ENCODE measurements at regions not wholly inside any gene's neighbourhood (a gene's known extent, or its start where the extent isn't known, plus 50 kb on each side); places are given as distances from the start of the nearest gene placed in this dataset.

- TF ChIP-seq, protein P1, sequence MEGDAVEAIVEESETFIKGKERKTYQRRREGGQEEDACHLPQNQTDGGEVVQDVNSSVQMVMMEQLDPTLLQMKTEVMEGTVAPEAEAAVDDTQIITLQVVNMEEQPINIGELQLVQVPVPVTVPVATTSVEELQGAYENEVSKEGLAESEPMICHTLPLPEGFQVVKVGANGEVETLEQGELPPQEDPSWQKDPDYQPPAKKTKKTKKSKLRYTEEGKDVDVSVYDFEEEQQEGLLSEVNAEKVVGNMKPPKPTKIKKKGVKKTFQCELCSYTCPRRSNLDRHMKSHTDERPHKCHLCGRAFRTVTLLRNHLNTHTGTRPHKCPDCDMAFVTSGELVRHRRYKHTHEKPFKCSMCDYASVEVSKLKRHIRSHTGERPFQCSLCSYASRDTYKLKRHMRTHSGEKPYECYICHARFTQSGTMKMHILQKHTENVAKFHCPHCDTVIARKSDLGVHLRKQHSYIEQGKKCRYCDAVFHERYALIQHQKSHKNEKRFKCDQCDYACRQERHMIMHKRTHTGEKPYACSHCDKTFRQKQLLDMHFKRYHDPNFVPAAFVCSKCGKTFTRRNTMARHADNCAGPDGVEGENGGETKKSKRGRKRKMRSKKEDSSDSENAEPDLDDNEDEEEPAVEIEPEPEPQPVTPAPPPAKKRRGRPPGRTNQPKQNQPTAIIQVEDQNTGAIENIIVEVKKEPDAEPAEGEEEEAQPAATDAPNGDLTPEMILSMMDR (optimal IDR thresholded peaks at IDR 0.05 in 1 of 3, IDR thresholded peaks at IDR 0.05 in 1 of 3, conservative IDR thresholded peaks at IDR 0.05 in 1 of 3; ENCODE audit: extremely low read depth in 1 of 3, insufficient read depth in 2 of 3, low read length in 3 of 3): no peak
- TF ChIP-seq EZH2 (IDR thresholded peaks at IDR 0.05; ENCODE audit: low read length): no peak
Observed at GRCh38 chr2:12089001-12089400, 342.6 kb downstream of the LPIN1 start.
